Hepatocyte (in vitro differentiated cells): ENCODE measurements at regions not wholly inside any gene's neighbourhood (a gene's known extent, or its start where the extent isn't known, plus 50 kb on each side); places are given as distances from the start of the nearest gene placed in this dataset.

ENCODE experiments used
- DNase-seq: peaks from one replicate; pipeline ENCODE4 v3.0.0-alpha.2; 2016; ENCODE audit warnings: low spot score
- H2AFZ ChIP-seq: fragments of 200-600 bp; sonication (generic); 2 replicates; pipeline ENCODE4 v1.6.0; 2016; ENCODE audit warnings: antibody characterized with exemption, mild to moderate bottlenecking
- H3K27ac ChIP-seq: fragments of 200-600 bp; sonication (generic); 2 replicates; pipeline ENCODE4 v1.5.1; 2016; ENCODE audit warnings: mild to moderate bottlenecking
- H3K27me3 ChIP-seq: fragments of 200-600 bp; sonication (generic); 2 replicates; pipeline ENCODE4 v1.6.1; 2016
- H3K36me3 ChIP-seq: fragments of 200-600 bp; sonication (generic); replicated peaks from 2 replicates; pipeline ENCODE4 v1.5.1; 2016; ENCODE audit warnings: low read depth; ENCODE audit not compliant: insufficient read depth
- H3K4me1 ChIP-seq: fragments of 200-600 bp; sonication (generic); 2 replicates; pipeline ENCODE4 v1.5.1; 2016; ENCODE audit warnings: mild to moderate bottlenecking, moderate library complexity; ENCODE audit not compliant: insufficient read depth
- H3K4me2 ChIP-seq: fragments of 200-600 bp; sonication (generic); 2 replicates; pipeline ENCODE4 v1.6.0; 2016
- H3K4me3 ChIP-seq: fragments of 200-600 bp; sonication (generic); 2 replicates; pipeline ENCODE4 v1.5.1; 2016; ENCODE audit warnings: mild to moderate bottlenecking
- H3K79me2 ChIP-seq: fragments of 200-600 bp; sonication (generic); 2 replicates; pipeline ENCODE4 v1.6.0; 2017; ENCODE audit warnings: mild to moderate bottlenecking
- H3K9me2 ChIP-seq: fragments of 200-600 bp; sonication (generic); replicated peaks from 2 replicates; pipeline ENCODE4 v1.6.0; 2017; ENCODE audit warnings: mild to moderate bottlenecking; ENCODE audit not compliant: insufficient read depth
- H3K9me3 ChIP-seq: fragments of 200-600 bp; sonication (generic); 2 replicates; pipeline ENCODE4 v1.5.1; 2016; ENCODE audit warnings: low read depth, mild to moderate bottlenecking
- H4K20me1 ChIP-seq: fragments of 200-600 bp; sonication (generic); 2 replicates; pipeline ENCODE4 v1.6.0; 2016; ENCODE audit warnings: mild to moderate bottlenecking; ENCODE audit not compliant: insufficient read depth, poor library complexity, severe bottlenecking
- CTCF ChIP-seq: fragments of 200-600 bp; sonication (generic); IDR thresholded peaks from 2 replicates; pipeline ENCODE4 v1.5.1; 2016; ENCODE audit warnings: antibody characterized with exemption, mild to moderate bottlenecking; ENCODE audit not compliant: poor library complexity
- EZH2 ChIP-seq: fragments of 200-600 bp; sonication (generic); IDR thresholded peaks from 2 replicates; pipeline ENCODE4 v1.6.1; 2016; ENCODE audit warnings: antibody characterized with exemption, mild to moderate bottlenecking, borderline replicate concordance
- EZH2phosphoT487 ChIP-seq: fragments of 200-600 bp; sonication (generic); IDR thresholded peaks from one replicate; pipeline ENCODE4 v1.6.1; 2018; ENCODE audit warnings: antibody characterized with exemption, mild to moderate bottlenecking, low read depth, moderate library complexity; ENCODE audit not compliant: unreplicated experiment, severe bottlenecking
- WGBS: methylation state at CpG from one replicate; pipeline ENCODE4 v1.1.6; 2016; ENCODE audit warnings: low lambda C conversion rate; ENCODE audit errors: missing lambda C conversion rate; 5-methylcytosine and 5-hydroxymethylcytosine counted together

GRCh38 chr9:119884438-119884837, 515.2 kb upstream of the BRINP1 start:
- no peak overlapping the region for H3K4me2 ChIP-seq
- TF ChIP-seq EZH2, result no peak
- no peaks in the 10 kb centered on the region for H3K9me2 ChIP-seq
- no peaks in the 10 kb centered on the region for H3K27me3 ChIP-seq
- 61% methylated on average over 2 of the region's 2 CpGs for WGBS
- H3K4me1 ChIP-seq, result no peaks in the 10 kb centered on the region
- H2AFZ ChIP-seq, result no peak overlapping the region
- H3K36me3 ChIP-seq, result no peaks in the 10 kb centered on the region
- no peaks in the 10 kb centered on the region for H3K79me2 ChIP-seq
- no peaks in the 10 kb centered on the region for H4K20me1 ChIP-seq
- H3K27ac ChIP-seq, result no peak overlapping the region
- H3K4me3 ChIP-seq, result no peak overlapping the region
- no peak for DNase-seq
- no peaks in the 10 kb centered on the region for H3K9me3 ChIP-seq

- no peaks in the 10 kb centered on the region for H3K36me3 ChIP-seq
- WGBS, result 89% methylated on average over 6 of the region's 6 CpGs
- TF ChIP-seq EZH2phosphoT487 (no peak), CTCF (no peak), EZH2 (no peak)
These were observed 512.7 kb upstream of the BRINP1 start for GRCh38 chr9:119881898-119882297.

GRCh38 chr9:119880361-119880760, 511.1 kb upstream of the BRINP1 start:
- no peak overlapping the region for H3K4me2 ChIP-seq
- no peaks in the 10 kb centered on the region for H3K79me2 ChIP-seq
- H3K9me3 ChIP-seq, result no peaks in the 10 kb centered on the region
- H4K20me1 ChIP-seq, result no peaks in the 10 kb centered on the region
- DNase-seq, result no peak
- H3K36me3 ChIP-seq, result no peaks in the 10 kb centered on the region
- H2AFZ ChIP-seq, result no peak overlapping the region
- H3K27ac ChIP-seq, result no peak overlapping the region
- no peaks in the 10 kb centered on the region for H3K27me3 ChIP-seq
- no peak for TF ChIP-seq CTCF
- no peak for TF ChIP-seq EZH2
- no peak for TF ChIP-seq EZH2phosphoT487
- H3K4me3 ChIP-seq, result no peak overlapping the region
- H3K4me1 ChIP-seq, result no peaks in the 10 kb centered on the region
- 71% methylated on average over 3 of the region's 3 CpGs for WGBS
- no peaks in the 10 kb centered on the region for H3K9me2 ChIP-seq

More at GRCh38 chr9:119881898-119882297, 512.7 kb upstream of the BRINP1 start:
- H4K20me1 ChIP-seq, result no peaks in the 10 kb centered on the region
- no peaks in the 10 kb centered on the region for H3K79me2 ChIP-seq
- DNase-seq, result no peak
- H3K9me2 ChIP-seq, result no peaks in the 10 kb centered on the region
- no peaks in the 10 kb centered on the region for H3K9me3 ChIP-seq
- no peak overlapping the region for H2AFZ ChIP-seq
- H3K27me3 ChIP-seq, result no peaks in the 10 kb centered on the region
- H3K27ac ChIP-seq, result no peak overlapping the region
- no peak overlapping the region for H3K4me2 ChIP-seq
- no peaks in the 10 kb centered on the region for H3K4me1 ChIP-seq
- no peak overlapping the region for H3K4me3 ChIP-seq

GRCh38 chr9:119877306-119877705, 508.1 kb upstream of the BRINP1 start:
- Histone ChIP-seq H2AFZ (no peak overlapping the region), H3K27me3 (no peaks in the 10 kb centered on the region), H3K9me2 (no peaks in the 10 kb centered on the region), H3K79me2 (no peaks in the 10 kb centered on the region), H3K4me3 (no peak overlapping the region), H3K9me3 (no peaks in the 10 kb centered on the region), H3K27ac (no peak overlapping the region), H4K20me1 (no peaks in the 10 kb centered on the region), H3K4me1 (no peaks in the 10 kb centered on the region), H3K36me3 (no peaks in the 10 kb centered on the region), H3K4me2 (no peak overlapping the region)
- no peak for DNase-seq
- 83% methylated on average over 6 of the region's 6 CpGs for WGBS
- no peak for TF ChIP-seq EZH2
- no peak for TF ChIP-seq EZH2phosphoT487
- no peak for TF ChIP-seq CTCF
